PC-3 (cell line): ENCODE measurements at regions not wholly inside any gene's neighbourhood (a gene's known extent, or its start where the extent isn't known, plus 50 kb on each side); places are given as distances from the start of the nearest gene placed in this dataset.
"Not testable (repeated sequence)": the region's sequence is repeated elsewhere in the genome, so short reads cannot be mapped to it uniquely, and the experiment has no call there.

Experiments used
- ATAC-seq: fragments of 200-7000 bp; cut with Tn5 transposase; 2 replicates; pipeline ENCODE4 v1.9.1; 2020; ENCODE audit warnings: mild to moderate bottlenecking, moderate library complexity
- BruUV-seq: library from RNA; stranded (reverse); fragments of 400-500 nt; replicated peaks from 2 replicates; lab custom pipeline; 2021; lab: Mats Ljungman, UMichigan
- CTCF ChIA-PET: fragments of 300-600 bp; sonication (Branson Sonifier 250); formaldehyde crosslinking; loops from one replicate; lab custom pipeline; 2022; ENCODE audit warnings: antibody characterized with exemption; lab: Charles Lee
- POLR2A ChIA-PET: fragments of 300-600 bp; sonication (Branson Sonifier 250); formaldehyde crosslinking; loops from one replicate; lab custom pipeline; 2022; ENCODE audit warnings: antibody characterized with exemption; ENCODE audit not compliant: unreplicated experiment; lab: Charles Lee
- DNase-seq: peaks from one replicate; pipeline ENCODE4 v3.0.0-alpha.2; 2015
- H2AFZ ChIP-seq: fragments of 300-600 bp; sonication (generic); 2 replicates; pipeline ENCODE4 v1.6.0; 2016; ENCODE audit warnings: antibody characterized with exemption, low read length
- H3F3A ChIP-seq: fragments of 300-600 bp; sonication (generic); one replicate; pipeline ENCODE4 v1.6.0; 2017; ENCODE audit warnings: antibody characterized with exemption, low read length, control low read depth, mild to moderate bottlenecking; ENCODE audit not compliant: unreplicated experiment
- H3K27ac ChIP-seq: fragments of 300-600 bp; sonication (generic); 2 replicates; pipeline ENCODE4 v1.5.1; 2016; ENCODE audit warnings: mild to moderate bottlenecking, low read length
- H3K27me3 ChIP-seq: fragments of 300-600 bp; sonication (generic); 2 replicates; pipeline ENCODE4 v1.6.1; 2016; ENCODE audit warnings: low read length, mixed read lengths
- H3K36me3 ChIP-seq: fragments of 300-600 bp; sonication (generic); 2 replicates; pipeline ENCODE4 v1.6.1; 2016; ENCODE audit warnings: low read depth, mixed run types, low read length, mixed read lengths
- H3K4me1 ChIP-seq: fragments of 300-600 bp; sonication (generic); 2 replicates; pipeline ENCODE4 v1.5.1; 2016; ENCODE audit warnings: low read length; ENCODE audit not compliant: insufficient read depth
- H3K4me2 ChIP-seq: fragments of 300-600 bp; sonication (generic); 2 replicates; pipeline ENCODE4 v1.6.0; 2016; ENCODE audit warnings: low read length
- H3K4me3 ChIP-seq: fragments of 300-600 bp; sonication (generic); 2 replicates; pipeline ENCODE4 v1.5.1; 2016; ENCODE audit warnings: mild to moderate bottlenecking, low read length, mixed read lengths
- H3K79me2 ChIP-seq: fragments of 300-600 bp; sonication (generic); 2 replicates; pipeline ENCODE4 v1.6.1; 2017; ENCODE audit warnings: low read length, mixed read lengths
- H3K9ac ChIP-seq: fragments of 300-600 bp; sonication (generic); 2 replicates; pipeline ENCODE4 v1.6.0; 2016; ENCODE audit warnings: mild to moderate bottlenecking, low read length
- H3K9me2 ChIP-seq: fragments of 300-600 bp; sonication (generic); replicated peaks from 2 replicates; pipeline ENCODE4 v1.6.1; 2016; ENCODE audit warnings: mixed run types, low read length, mixed read lengths
- H3K9me3 ChIP-seq: fragments of 300-600 bp; sonication (generic); 2 replicates; pipeline ENCODE4 v1.6.1; 2016; ENCODE audit warnings: low read length, mixed read lengths
- H4K20me1 ChIP-seq: fragments of 300-600 bp; sonication (generic); 2 replicates; pipeline ENCODE4 v1.6.1; 2016; ENCODE audit warnings: low read length, mixed read lengths
- EZH2 ChIP-seq: fragments of 300-600 bp; sonication (generic); IDR thresholded peaks from one replicate; pipeline ENCODE4 v1.6.1; 2017; ENCODE audit warnings: antibody characterized with exemption, mild to moderate bottlenecking, low read length; ENCODE audit not compliant: unreplicated experiment
- EZH2phosphoT487 ChIP-seq: fragments of 300-600 bp; sonication (generic); IDR thresholded peaks from 2 replicates; pipeline ENCODE4 v1.6.1; 2018; ENCODE audit warnings: mild to moderate bottlenecking, antibody characterized with exemption, low read length, borderline replicate concordance
- intact Hi-C: fragments of 100-400 bp; cut with micrococcal nuclease; formaldehyde crosslinking; loops from 2 replicates; pipeline ENCODE4 v1.9.0; 2023
- TF ChIP-seq, protein P1 (sequence below): fragments of 300-600 bp; sonication (generic); conservative IDR thresholded peaks from 2 replicates; pipeline ENCODE4 v1.5.1; 2017; ENCODE audit warnings: antibody characterized with exemption, low read depth, mild to moderate bottlenecking, low read length

DNA sequence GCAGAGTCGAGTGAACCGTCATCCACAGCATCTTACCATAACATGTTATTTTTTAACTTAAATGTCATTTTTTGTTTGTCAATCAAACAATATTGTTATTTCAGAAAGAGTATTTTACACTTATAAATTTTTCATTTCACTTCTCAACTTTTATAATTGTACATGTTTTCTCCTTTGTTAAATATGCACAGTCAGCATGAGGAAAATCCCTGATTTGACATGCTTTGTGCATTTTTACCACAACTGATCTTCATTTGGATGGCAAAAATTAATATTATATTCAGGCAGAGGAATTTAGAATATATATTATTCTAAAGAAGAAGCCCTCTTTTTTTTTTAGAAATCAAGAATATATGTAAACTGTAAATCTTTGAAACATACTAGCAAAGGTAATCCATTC lies 958.0 kb upstream of the PCDH7 start:
- Histone ChIP-seq H3K9me3 (no peaks in the 10 kb centered on the region), H3K36me3 (no peaks in the 10 kb centered on the region), H3F3A (no peaks in the 10 kb centered on the region), H3K9ac (no peak overlapping the region), H3K4me2 (no peak overlapping the region), H3K4me3 (no peak overlapping the region), H3K27me3 (no peaks in the 10 kb centered on the region), H3K4me1 (no peaks in the 10 kb centered on the region), H4K20me1 (no peaks in the 10 kb centered on the region), H3K9me2 (no peaks in the 10 kb centered on the region), H3K27ac (no peak overlapping the region), H2AFZ (no peak overlapping the region), H3K79me2 (no peaks in the 10 kb centered on the region)
- ChIA-PET CTCF (no interaction called here), POLR2A (no interaction called here)
- ATAC-seq (no peak), DNase-seq (no peak)
- TF ChIP-seq EZH2phosphoT487 (no peak), EZH2 (no peak)
- TF ChIP-seq, protein P1, sequence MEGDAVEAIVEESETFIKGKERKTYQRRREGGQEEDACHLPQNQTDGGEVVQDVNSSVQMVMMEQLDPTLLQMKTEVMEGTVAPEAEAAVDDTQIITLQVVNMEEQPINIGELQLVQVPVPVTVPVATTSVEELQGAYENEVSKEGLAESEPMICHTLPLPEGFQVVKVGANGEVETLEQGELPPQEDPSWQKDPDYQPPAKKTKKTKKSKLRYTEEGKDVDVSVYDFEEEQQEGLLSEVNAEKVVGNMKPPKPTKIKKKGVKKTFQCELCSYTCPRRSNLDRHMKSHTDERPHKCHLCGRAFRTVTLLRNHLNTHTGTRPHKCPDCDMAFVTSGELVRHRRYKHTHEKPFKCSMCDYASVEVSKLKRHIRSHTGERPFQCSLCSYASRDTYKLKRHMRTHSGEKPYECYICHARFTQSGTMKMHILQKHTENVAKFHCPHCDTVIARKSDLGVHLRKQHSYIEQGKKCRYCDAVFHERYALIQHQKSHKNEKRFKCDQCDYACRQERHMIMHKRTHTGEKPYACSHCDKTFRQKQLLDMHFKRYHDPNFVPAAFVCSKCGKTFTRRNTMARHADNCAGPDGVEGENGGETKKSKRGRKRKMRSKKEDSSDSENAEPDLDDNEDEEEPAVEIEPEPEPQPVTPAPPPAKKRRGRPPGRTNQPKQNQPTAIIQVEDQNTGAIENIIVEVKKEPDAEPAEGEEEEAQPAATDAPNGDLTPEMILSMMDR, result no peak
- intact Hi-C loops, result no loop called here
- no TSS peak for BruUV-seq

DNA sequence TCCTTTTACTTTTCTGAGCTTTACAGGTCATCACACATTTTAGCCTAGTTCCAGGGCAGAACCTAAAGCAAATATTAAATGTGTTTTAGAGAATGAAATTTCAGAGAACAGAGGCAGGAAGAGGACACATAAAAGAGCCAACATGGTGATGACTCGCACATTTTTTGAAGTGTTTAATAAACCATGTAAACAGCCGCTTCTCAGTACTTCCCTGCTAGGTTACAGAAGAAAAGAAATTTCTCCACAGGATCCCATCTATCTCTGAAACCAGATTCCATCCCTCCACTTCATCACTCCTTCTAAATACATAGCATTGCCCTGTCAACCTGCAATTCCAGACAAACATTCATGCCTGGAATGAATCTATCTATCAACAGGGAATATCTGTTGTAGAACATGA lies 949.5 kb upstream of the PCDH7 start:
- Histone ChIP-seq H3F3A (no peaks in the 10 kb centered on the region), H3K9me2 (no peaks in the 10 kb centered on the region), H3K4me1 (no peaks in the 10 kb centered on the region), H3K4me2 (peak overlapping the region; percentile 39; the same call in 1 of the 2 replicates), H3K27ac (no peak overlapping the region), H3K27me3 (no peaks in the 10 kb centered on the region), H2AFZ (peak overlapping the region; percentile 38; the same call in 1 of the 2 replicates), H3K9ac (no peak overlapping the region), H3K36me3 (no peaks in the 10 kb centered on the region), H3K9me3 (no peaks in the 10 kb centered on the region), H3K4me3 (no peak overlapping the region), H3K79me2 (no peaks in the 10 kb centered on the region), H4K20me1 (no peaks in the 10 kb centered on the region)
- BruUV-seq, result no TSS peak
- POLR2A ChIA-PET, result no interaction called here
- intact Hi-C loops, result no loop called here
- CTCF ChIA-PET, result no interaction called here
- peak; percentile 20; the same call in 1 of the 2 replicates for ATAC-seq
- peak; percentile 35 for DNase-seq
- TF ChIP-seq, protein P1, result no peak

DNA sequence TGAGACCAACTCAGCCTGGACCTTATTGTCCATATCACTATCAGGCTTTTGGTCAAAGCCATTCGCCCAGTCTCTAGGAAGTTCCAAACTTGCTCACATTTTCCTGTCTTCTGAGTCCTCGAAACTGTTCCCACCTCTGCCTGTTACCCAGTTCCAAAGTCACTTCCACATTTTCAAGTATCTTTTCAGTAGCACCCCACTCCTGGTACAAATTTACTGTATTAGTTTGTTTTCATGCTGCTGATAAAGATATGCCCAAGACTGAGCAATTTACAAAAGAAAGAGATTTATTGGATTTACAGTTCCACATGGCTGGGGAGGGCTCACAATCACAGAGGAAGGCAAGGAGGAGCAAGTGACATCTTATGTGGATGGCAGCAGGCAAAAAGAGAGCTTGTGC lies 932.0 kb upstream of the PCDH7 start:
- H3F3A ChIP-seq, H3K9me2 ChIP-seq, H3K79me2 ChIP-seq, H4K20me1 ChIP-seq, CTCF ChIA-PET, POLR2A ChIA-PET, intact Hi-C loops, DNase-seq, H3K4me3 ChIP-seq, H2AFZ ChIP-seq, BruUV-seq, H3K27ac ChIP-seq, H3K27me3 ChIP-seq, H3K36me3 ChIP-seq, H3K4me2 ChIP-seq, H3K4me1 ChIP-seq, H3K9me3 ChIP-seq, H3K9ac ChIP-seq, ATAC-seq: not testable (repeated sequence)
